OCI-LY1 (cell line): ENCODE measurements at regions not wholly inside any gene's neighbourhood (a gene's known extent, or its start where the extent isn't known, plus 50 kb on each side); places are given as distances from the start of the nearest gene placed in this dataset.

Experiments used
- EZH2 ChIP-seq: fragments of 200-600 bp; sonication (generic), shearing (Covaris generic); IDR thresholded peaks from 2 replicates; pipeline ENCODE4 v1.8.0; 2017; ENCODE audit warnings: borderline replicate concordance, mixed run types, mild to moderate bottlenecking, antibody characterized with exemption, low read length, moderate library complexity, mixed read lengths
- TF ChIP-seq, protein P1 (sequence below): fragments of 200-600 bp; sonication (generic), shearing (Covaris generic); IDR thresholded peaks from 2 replicates; pipeline ENCODE4 v1.5.1; 2017; ENCODE audit warnings: mild to moderate bottlenecking, antibody characterized with exemption, low read length, moderate library complexity, mixed read lengths

DNA sequence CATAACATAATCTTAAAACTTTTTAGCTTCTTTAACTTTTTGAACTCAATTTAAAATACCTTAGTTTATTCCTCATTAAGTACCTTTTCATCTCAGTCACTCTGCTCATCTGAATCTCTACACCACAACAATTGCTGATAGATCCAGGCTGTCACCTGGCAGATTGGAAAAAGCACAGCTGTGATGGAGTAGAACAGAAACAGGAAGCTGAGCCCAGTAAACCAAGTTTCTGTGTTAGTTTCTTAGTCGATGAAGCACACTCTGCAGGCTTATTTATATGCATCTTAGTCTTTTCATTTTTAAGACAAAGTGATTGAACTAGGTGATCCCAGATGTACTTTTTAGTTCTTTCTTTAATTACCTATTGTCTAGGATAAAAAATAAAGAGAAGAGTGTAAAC is 1398.0 kb upstream of the ALCAM start:
- TF ChIP-seq, protein P1, sequence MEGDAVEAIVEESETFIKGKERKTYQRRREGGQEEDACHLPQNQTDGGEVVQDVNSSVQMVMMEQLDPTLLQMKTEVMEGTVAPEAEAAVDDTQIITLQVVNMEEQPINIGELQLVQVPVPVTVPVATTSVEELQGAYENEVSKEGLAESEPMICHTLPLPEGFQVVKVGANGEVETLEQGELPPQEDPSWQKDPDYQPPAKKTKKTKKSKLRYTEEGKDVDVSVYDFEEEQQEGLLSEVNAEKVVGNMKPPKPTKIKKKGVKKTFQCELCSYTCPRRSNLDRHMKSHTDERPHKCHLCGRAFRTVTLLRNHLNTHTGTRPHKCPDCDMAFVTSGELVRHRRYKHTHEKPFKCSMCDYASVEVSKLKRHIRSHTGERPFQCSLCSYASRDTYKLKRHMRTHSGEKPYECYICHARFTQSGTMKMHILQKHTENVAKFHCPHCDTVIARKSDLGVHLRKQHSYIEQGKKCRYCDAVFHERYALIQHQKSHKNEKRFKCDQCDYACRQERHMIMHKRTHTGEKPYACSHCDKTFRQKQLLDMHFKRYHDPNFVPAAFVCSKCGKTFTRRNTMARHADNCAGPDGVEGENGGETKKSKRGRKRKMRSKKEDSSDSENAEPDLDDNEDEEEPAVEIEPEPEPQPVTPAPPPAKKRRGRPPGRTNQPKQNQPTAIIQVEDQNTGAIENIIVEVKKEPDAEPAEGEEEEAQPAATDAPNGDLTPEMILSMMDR: no peak
- TF ChIP-seq EZH2: no peak
